22Rv1 (cell line): ENCODE measurements at regions not wholly inside any gene's neighbourhood (a gene's known extent, or its start where the extent isn't known, plus 50 kb on each side); places are given as distances from the start of the nearest gene placed in this dataset.

Experiments
- H3K27ac ChIP-seq: fragments of 450-650 bp; 2 replicates; pipeline ENCODE4 v1.5.1; 2017
- CTCF ChIP-seq: fragments of 450-650 bp; IDR thresholded peaks from 2 replicates; pipeline ENCODE4 v1.5.1; 2017; ENCODE audit warnings: mild to moderate bottlenecking
- ZFX ChIP-seq: fragments of 450-650 bp; IDR thresholded peaks from 2 replicates; pipeline ENCODE4 v1.6.1; 2017; ENCODE audit warnings: antibody characterized with exemption, borderline replicate concordance

DNA sequence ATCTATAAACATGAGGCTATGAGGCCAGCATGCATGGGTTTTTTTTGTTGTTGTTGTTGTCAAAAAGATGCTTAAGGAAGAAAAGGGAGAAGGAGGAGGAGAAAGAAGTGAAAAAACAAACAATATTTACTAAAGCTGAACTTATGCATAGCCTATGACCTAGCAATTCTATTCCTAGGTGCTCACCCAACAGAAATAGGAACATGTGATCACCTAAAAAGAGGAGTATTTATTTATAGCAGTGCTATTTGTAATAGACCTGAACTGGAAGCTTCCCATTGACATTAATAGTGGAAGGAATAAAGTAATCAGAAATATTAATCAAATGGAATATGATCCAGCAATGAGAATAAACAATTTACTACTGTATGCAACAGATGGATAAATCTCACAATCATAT lies 156.5 kb upstream of the OLIG3 start:
- H3K27ac ChIP-seq = no peak overlapping the region
- TF ChIP-seq ZFX (no peak), CTCF (no peak)

DNA sequence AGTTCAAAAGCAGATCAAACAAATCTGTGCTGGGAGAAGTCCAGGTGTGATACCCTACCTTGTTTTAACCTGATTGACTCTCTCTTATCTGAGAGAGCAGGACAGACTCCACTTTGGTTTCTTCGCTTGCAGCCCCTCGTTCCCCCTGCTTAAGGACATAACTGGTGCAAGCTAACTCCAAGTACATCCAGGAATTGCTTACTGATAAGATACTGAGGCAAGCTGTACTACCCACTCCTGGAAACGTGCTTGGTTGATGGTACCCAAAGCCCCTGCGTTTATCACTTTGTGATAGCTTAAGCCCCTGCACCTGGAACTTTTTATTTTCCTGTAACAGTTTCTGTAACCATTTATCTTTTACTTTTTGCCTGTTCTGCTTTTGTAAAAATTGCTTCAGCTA lies 157.0 kb upstream of the OLIG3 start:
- no peak for TF ChIP-seq ZFX
- TF ChIP-seq CTCF = no peak
- no peak overlapping the region for H3K27ac ChIP-seq

GRCh38 chr6:137651591-137652335 lies 157.6 kb upstream of the OLIG3 start:
- H3K27ac ChIP-seq = no peak overlapping the region
- TF ChIP-seq CTCF (no peak), ZFX (no peak)

GRCh38 chr6:137652961-137653705 lies 158.9 kb upstream of the OLIG3 start:
- H3K27ac ChIP-seq = no peak overlapping the region
- TF ChIP-seq ZFX = no peak
- no peak for TF ChIP-seq CTCF

GRCh38 chr6:137653706-137654059 lies 159.5 kb upstream of the OLIG3 start:
- no peak overlapping the region for H3K27ac ChIP-seq
- TF ChIP-seq ZFX (no peak), CTCF (no peak)

DNA sequence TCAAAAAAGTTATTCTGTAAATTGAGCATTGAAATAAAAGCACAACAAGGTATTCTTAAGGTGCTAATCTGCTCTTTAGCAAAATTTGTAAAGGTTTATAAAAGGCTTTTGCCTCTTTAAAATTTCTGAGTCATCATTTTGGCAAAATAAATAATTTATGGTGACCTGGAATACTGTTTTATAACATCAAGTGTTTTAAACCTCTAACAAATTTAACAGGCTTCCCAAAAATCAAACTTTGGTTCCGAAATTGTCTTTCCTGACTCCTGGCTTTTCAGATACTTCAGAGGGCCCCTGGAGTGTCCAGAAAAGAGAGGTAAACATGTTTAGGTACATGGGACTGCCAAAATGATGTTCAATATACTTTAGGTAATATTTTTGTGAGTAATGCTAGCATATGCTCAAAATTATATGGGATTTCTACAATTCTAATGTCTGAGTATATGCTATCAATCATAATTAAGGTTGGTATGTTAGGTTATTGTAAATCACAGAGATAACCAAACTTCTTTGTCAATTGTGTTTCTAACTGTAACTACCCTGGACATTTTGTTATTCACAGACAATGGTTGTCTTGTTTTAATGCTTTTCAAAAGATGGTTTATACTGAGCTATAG lies 160.3 kb upstream of the OLIG3 start:
- TF ChIP-seq CTCF = no peak
- no peak for TF ChIP-seq ZFX
- no peak overlapping the region for H3K27ac ChIP-seq

- TF ChIP-seq ZFX = no peak
- TF ChIP-seq CTCF = no peak
- no peak overlapping the region for H3K27ac ChIP-seq
Measured at GRCh38 chr6:137655291-137655690, 161.1 kb upstream of the OLIG3 start.
